Frontal cortex (tissue), 3 donors: ENCODE measurements at regions not wholly inside any gene's neighbourhood (a gene's known extent, or its start where the extent isn't known, plus 50 kb on each side); places are given as distances from the start of the nearest gene placed in this dataset.
"Not testable (repeated sequence)": the region's sequence is repeated elsewhere in the genome, so short reads cannot be mapped to it uniquely, and the experiment has no call there.

Source experiments
- DNase-seq, 2 donors: peaks; one replicate each; pipeline ENCODE4 v3.0.0; 2012; ENCODE audit warnings: low spot score in 2 of 2
- FAIRE-seq: peaks from 2 replicates; lab custom pipeline; 2012; peaks lifted over from hg19 to GRCh38; lab: Jason Lieb, UNC
- donor health status: control.
- donor health status: control.
- donor health status: control.

DNA sequence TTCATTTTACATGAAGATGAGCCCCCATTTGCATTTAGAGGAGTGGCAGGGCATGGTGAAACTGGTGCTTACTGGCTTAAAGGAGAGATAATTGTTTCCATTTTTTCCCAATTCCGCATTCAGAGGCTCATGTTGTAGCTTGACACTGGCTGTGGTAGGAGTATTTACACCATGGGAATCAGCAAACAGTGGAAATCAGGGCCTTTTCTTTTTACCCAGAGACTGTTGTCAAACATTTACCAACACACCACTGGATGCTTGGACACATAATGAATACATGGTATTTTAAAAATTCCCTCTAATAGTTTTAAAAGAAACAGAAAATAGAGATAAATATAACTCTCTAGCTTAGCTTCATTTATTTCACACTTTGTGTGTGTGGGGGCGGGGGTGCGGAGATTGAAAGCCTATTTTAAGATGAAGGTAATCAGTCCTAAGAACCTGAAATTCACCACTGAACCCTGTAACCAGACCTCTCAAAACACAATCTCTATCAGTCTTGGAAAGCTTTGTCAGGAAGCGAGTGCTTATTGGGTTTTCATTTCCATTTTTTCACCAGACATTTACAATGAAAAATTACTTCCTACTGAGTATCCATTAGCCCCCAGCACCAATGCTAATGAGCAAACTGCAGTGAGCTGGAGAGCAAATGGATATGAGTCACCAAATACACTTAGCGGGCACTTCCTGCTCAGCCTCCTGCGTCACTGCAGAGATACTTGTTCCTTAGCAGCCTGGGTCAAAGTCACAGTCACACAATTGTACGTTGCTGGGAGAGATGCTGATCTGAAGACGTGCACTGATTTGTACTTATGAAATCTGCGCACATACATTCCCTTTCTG, 532.0 kb downstream of the BCKDHB start:
- no peak for DNase-seq

GRCh38 chr6:80637312-80637711, 530.8 kb downstream of the BCKDHB start:
- no peak for FAIRE-seq
- no peak for DNase-seq

More for the DNA sequence above, 532.0 kb downstream of the BCKDHB start:
- FAIRE-seq: no peak

DNA sequence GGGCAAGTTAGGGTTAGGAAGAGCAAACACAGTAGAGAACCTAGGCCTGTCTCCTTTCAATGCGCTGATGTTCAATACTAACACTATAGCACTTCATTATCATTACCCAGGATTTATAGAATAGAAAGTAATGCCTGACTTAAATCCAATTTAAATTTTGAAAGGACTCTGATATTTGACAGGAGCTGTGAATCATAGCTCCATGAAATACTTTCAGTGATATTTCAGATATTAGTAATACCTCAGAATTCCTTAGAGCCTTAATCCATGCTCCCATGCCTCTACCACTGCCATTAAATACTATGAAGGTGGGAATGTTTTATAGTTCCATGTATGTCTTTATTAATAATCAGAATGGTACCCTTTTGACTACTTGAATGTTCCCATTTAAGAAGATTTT, 530.2 kb downstream of the BCKDHB start:
- no peak for FAIRE-seq
- DNase-seq: no peak

GRCh38 chr6:80633412-80633811, 526.9 kb downstream of the BCKDHB start:
- FAIRE-seq: no peak

GRCh38 chr6:80625405-80625804, 518.9 kb downstream of the BCKDHB start:
- FAIRE-seq (peak; percentile 21), DNase-seq (no peak)

More at GRCh38 chr6:80633412-80633811, 526.9 kb downstream of the BCKDHB start:
- no peak for DNase-seq

DNA sequence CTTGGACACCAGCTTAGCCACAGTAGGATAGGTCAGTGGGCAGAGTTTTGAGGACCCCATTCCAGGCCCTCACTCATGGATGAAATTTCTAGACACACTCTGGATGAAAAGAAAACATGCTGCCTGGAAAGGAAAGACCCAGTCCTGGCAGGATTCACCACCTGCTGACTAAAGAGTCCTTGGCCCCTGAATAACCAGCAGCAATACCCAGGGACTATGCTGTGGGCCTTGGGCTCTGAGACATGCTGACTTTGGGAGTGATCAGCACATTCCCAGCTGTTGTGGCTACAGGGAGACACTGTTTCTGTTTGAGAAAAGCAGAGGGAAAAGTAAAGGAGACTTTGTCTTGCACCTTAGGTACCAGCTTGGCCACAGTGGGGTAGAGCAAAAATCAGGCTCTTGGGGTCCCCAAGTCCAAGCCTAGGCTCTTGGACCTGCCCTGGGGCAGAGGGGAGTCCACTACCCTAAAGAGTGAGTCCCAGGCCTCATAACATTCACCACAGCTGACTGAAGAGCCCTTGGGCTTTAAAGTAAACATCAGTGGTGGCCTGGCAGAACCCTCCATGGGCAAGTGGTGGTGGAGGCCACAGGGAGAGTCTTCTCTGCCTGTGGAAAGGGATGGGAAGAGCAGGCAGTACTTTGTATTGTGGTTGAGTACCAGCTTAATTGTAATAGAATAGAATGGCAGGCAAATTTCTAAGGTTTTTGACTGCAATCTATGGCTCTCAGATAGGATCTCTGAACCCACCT, 516.8 kb downstream of the BCKDHB start:
- FAIRE-seq: no peak
- DNase-seq: no peak

DNA sequence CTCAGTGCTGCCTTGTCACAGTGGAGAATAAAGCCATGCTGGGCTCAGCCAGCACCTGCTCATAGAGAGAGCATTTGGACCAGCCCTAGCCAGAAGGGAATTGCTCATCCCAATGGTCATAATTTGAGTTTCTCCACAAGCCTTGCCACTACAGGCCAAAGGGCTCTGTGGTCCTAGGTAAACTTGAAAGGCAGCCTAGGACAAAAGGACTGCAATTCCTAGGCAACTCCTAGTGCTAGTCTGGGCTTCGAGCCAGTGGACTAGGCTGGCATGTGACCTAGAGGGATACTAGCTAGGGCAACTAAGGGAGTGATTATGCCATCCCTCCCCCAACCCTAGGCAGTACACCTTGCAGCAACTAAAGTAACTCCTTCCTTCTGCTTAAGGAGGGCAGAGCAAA, 516.2 kb downstream of the BCKDHB start:
- FAIRE-seq: no peak
- no peak for DNase-seq

DNA sequence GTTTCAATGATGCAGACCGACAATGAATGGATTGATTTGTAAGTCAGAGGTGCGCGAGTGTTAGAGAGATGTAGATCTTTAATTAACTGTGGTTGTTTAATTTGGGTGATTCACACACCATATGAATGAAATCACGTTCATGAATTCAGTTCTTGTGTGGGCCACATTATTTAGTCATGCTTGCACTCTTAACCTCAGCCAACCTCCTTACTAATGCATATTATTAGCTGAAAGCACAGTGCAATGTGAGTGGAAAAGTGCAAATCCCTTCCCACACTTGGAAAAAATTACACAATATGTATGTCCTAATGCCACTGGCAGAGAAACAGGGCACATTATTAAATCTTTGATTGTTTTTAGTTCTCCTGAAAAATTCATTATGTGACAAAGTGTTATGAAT, 512.5 kb downstream of the BCKDHB start:
- DNase-seq (no peak), FAIRE-seq (no peak)

GRCh38 chr6:80610846-80611245, 504.4 kb downstream of the BCKDHB start:
- FAIRE-seq (no peak), DNase-seq (no peak)

DNA sequence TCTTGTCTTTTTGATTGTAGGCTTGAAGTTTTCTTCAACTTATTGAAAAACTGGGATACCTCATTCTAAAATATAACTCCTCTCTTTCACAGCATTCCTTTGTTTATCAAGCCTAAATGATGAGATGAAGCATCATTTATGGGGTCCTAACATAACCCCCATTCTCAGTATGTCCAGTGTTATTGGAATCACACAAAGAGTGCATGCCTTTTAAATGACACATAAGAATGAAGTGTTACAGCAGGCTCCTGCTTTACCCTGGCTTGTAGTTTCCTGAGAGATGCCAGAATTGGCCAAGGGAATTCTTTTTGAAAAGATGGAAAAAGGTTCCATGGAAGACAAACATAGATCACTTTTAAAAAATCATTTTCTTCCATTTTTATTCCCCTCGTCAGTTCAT, 502.4 kb downstream of the BCKDHB start:
- FAIRE-seq (no peak), DNase-seq (no peak)

DNA sequence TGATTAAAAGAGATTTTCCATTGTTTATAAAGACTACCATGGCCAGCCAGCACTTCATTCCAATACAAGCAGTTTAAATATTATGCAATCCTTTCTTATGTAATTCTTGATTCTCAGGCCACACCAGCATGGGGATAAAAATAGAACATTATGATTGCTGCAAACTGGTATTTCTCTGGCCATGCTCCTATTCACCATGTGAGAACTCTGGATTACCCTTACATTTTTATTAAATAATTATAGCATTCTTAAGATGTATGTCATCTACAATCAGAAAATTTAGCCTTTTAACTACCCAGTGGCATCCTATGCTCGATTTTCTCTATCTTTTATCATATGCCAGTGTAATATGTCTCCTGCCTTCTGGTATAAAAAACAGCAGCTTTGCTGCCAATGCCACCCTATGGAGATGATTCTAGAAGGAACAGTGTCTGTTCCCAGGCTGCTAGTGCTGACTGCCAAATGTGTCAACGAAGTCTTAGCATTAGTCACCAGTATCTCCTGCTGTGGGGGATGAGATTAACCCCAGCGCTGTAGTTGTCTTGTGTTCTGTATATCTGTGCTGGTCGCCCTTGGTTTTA, 501.4 kb downstream of the BCKDHB start:
- DNase-seq: no peak
- no peak for FAIRE-seq

DNA sequence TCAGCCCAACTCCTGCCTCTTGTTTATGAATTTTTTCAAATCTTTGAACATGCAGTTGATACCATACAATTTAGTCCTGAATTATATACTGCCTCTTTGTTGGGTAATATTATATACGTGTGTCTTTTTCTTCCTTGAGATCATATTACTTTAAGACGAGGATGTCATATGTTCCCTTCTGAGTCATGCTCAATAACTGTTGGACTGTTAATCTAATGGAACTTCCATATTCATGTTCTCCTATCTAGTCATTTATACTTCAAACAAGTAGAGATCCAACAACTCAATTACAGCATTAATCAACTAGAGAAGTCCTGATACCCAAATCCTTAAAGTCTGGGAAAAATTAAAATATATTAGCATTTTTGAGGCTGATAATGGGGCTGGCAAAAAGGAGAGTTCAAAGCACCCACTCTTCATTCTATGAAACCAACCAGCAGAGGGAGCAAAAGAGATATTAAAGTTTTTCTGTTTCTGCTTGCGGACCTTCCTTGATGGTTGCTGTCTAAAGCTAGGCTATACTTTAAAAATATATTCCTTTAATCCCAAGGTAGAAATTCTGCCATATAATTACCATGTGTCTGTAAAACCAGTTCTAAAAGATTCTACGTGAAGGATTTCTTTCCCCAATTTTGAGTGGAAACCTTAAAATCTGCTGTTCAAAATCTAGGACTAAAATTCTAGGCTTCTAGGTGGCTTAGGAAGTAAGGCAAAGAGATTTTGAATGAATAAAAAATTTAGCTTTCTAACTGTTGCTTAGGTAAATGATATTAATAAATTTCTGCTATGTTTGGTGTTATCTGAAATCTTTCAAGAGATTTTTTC, 498.9 kb downstream of the BCKDHB start:
- FAIRE-seq (peak; percentile 72), DNase-seq (no peak)

- DNase-seq (no peak), FAIRE-seq (no peak)
Measured at GRCh38 chr6:80603679-80604078, 497.2 kb downstream of the BCKDHB start.

DNA sequence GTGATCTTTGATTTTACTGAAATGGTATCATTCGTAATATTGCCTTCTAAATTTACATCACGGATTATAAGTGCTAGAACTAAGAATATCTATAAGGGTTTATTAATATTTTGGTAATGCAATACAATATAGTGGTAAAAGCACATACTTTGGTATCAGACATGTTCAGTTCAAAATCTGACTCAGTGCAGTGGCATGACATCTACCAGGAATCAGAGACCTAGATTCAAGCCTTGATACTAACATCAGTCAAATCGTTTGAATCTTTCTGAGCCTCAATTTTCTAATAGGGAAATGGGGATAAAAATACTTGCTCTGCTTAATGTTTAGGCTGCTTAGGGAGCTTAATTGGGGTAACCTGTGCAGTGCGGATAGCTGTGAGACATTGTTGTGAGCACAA, 488.0 kb downstream of the BCKDHB start:
- no peak for FAIRE-seq

DNA sequence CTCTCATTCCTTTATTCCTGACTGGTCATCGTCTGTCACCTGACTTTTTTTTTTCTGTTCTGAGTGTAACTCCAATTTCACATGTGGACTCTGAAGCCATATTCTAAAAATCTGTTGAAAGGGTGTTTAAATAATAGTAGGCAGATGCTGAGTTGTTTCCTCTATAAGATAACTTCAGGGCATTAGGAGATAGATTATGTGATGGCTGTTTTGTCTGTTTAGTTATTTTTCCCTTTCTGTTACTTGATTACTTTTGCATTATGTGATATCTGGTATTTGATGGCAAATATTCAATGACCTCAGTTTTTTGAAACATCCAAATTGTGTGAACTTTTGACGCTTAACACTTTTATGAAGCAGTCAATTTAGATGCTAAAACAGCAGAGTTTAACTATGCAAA, 486.0 kb downstream of the BCKDHB start:
- FAIRE-seq (no peak), DNase-seq (no peak)

More for the DNA sequence above, 488.0 kb downstream of the BCKDHB start:
- DNase-seq: no peak

DNA sequence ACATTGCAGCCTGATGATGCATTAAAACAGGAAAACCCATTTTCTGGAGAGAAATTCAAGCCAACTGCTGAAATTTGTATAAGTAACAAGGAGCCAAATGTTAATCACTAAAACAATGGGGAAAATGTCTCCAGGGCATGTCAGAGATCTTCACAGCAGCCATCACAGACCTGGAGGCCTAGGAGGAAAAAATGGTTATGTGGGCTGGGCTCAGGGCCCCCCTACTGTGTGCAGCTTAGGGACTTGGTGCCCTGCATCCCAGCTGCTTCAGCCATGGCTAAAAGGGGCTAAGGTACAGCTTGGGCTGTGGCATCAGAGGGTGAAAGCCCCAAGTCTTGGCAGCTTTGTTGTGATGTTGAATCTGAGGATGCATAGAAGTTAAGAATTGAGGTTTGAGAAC, 479.8 kb downstream of the BCKDHB start:
- DNase-seq: no peak
- no peak for FAIRE-seq

GRCh38 chr6:80579391-80580023, 473.0 kb downstream of the BCKDHB start:
- DNase-seq: no peak
- no peak for FAIRE-seq

DNA sequence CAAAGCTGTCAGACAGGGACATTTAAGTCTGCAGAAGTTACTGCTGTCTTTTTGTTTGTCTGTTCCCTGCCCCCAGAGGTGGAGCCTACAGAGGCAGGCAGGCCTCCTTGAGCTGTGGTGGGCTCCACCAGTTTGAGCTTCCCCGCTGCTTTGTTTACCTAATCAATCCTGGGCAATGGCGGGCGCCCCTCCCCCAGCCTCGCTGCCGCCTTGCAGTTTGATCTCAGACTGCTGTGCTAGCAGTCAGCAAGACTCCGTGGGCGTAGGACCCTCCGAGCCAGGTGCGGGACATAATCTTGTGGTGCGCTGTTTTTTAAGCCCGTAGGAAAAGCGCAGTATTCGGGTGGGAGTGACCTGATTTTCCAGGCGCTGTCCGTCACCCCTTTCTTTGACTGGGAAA, 466.8 kb downstream of the BCKDHB start:
- not testable (repeated sequence) for DNase-seq, FAIRE-seq

- FAIRE-seq (no peak), DNase-seq (no peak)
Measured at GRCh38 chr6:80566361-80566760, 459.9 kb downstream of the BCKDHB start.
